Mesenchymal stem cell (in vitro differentiated cells and primary cell): ENCODE measurements at regions not wholly inside any gene's neighbourhood (a gene's known extent, or its start where the extent isn't known, plus 50 kb on each side); places are given as distances from the start of the nearest gene placed in this dataset.

ENCODE experiments used
- DNase-seq: peaks from one replicate; pipeline ENCODE4 v3.0.0-alpha.2; 2013
- H2AFZ ChIP-seq: one replicate; pipeline ENCODE4 v1.6.1; 2013; ENCODE audit warnings: low read depth, mild to moderate bottlenecking, control low read depth, inconsistent platforms, low read length, moderate library complexity
- H2AK5ac ChIP-seq: 2 replicates; pipeline ENCODE4 v1.6.1; 2013; ENCODE audit warnings: low read length, moderate library complexity, mild to moderate bottlenecking, inconsistent platforms; ENCODE audit not compliant: severe bottlenecking
- H2BK120ac ChIP-seq: one replicate; pipeline ENCODE4 v1.6.1; 2013; ENCODE audit warnings: low read depth, mild to moderate bottlenecking, inconsistent platforms, low read length, moderate library complexity
- H2BK12ac ChIP-seq, 2 experiments: one replicate each; pipeline ENCODE4 v1.6.1; 2013; ENCODE audit warnings: inconsistent platforms in 2 of 2, low read length in 2 of 2, mild to moderate bottlenecking in 2 of 2, moderate library complexity in 2 of 2, control low read depth in 1 of 2
- H2BK15ac ChIP-seq: one replicate; pipeline ENCODE4 v1.6.1; 2013; ENCODE audit warnings: mild to moderate bottlenecking, low read depth, inconsistent platforms; ENCODE audit not compliant: poor library complexity, severe bottlenecking
- H2BK5ac ChIP-seq: 2 replicates; pipeline ENCODE4 v1.6.1; 2013; ENCODE audit warnings: low read depth, mild to moderate bottlenecking, low read length, control low read depth, inconsistent platforms; ENCODE audit not compliant: poor library complexity, severe bottlenecking
- H3K14ac ChIP-seq, 2 experiments: one replicate each; pipeline ENCODE4 v1.6.1; 2013; ENCODE audit warnings: inconsistent platforms in 2 of 2, low read length in 2 of 2, control low read depth in 1 of 2, mild to moderate bottlenecking in 1 of 2, moderate library complexity in 1 of 2
- H3K18ac ChIP-seq, 2 experiments: one replicate each; pipeline ENCODE4 v1.6.1; 2013; ENCODE audit warnings: inconsistent platforms in 2 of 2, low read length in 2 of 2, control low read depth in 1 of 2, low read depth in 1 of 2, mild to moderate bottlenecking in 1 of 2
- H3K23ac ChIP-seq, 2 experiments: one replicate each; pipeline ENCODE4 v1.6.1; 2013; ENCODE audit warnings: inconsistent platforms in 2 of 2, low read length in 2 of 2, mild to moderate bottlenecking in 2 of 2, moderate library complexity in 2 of 2, control low read depth in 1 of 2
- H3K27ac ChIP-seq: 2 replicates; pipeline ENCODE4 v1.5.1; 2013; ENCODE audit warnings: mild to moderate bottlenecking, moderate library complexity, low read length, control low read depth, inconsistent platforms; ENCODE audit not compliant: poor library complexity, severe bottlenecking
- H3K27me3 ChIP-seq, 2 experiments: 2 replicates each; pipeline versions ENCODE4 v1.6.1 to v1.7.0; 2013; ENCODE audit warnings: low read length in 2 of 2, mild to moderate bottlenecking in 2 of 2, moderate library complexity in 2 of 2, control low read depth in 1 of 2, inconsistent platforms in 1 of 2; ENCODE audit not compliant: control insufficient read depth in 1 of 2, insufficient read depth in 1 of 2
- H3K36me3 ChIP-seq, 2 experiments: 2 replicates each; pipeline versions ENCODE4 v1.6.1 to v1.7.0; 2013; ENCODE audit warnings: low read length in 2 of 2, control low read depth in 1 of 2, inconsistent platforms in 1 of 2, low read depth in 1 of 2, mild to moderate bottlenecking in 1 of 2; ENCODE audit not compliant: insufficient read depth in 2 of 2, control insufficient read depth in 1 of 2
- H3K4ac ChIP-seq, 2 experiments: one replicate each; pipeline ENCODE4 v1.6.1; 2013; ENCODE audit warnings: inconsistent platforms in 2 of 2, low read length in 2 of 2, mild to moderate bottlenecking in 2 of 2, moderate library complexity in 2 of 2, control low read depth in 1 of 2, low read depth in 1 of 2
- H3K4me1 ChIP-seq: 2 replicates; pipeline ENCODE4 v1.6.1; 2013; ENCODE audit warnings: low read depth, low read length, control low read depth; ENCODE audit not compliant: control insufficient read depth, insufficient read depth
- H3K4me2 ChIP-seq: 2 replicates; pipeline ENCODE4 v1.6.1; 2013; ENCODE audit warnings: low read length, mild to moderate bottlenecking, inconsistent platforms; ENCODE audit not compliant: poor library complexity, severe bottlenecking
- H3K4me3 ChIP-seq, 2 experiments: 2 replicates each; pipeline versions ENCODE4 v1.5.1 to v1.7.0; 2013; ENCODE audit warnings: low read length in 2 of 2, mild to moderate bottlenecking in 2 of 2, control low read depth in 1 of 2, low read depth in 1 of 2; ENCODE audit not compliant: insufficient read depth in 1 of 2
- H3K79me1 ChIP-seq: replicated peaks from 2 replicates; pipeline ENCODE4 v1.6.1; 2013; ENCODE audit warnings: mild to moderate bottlenecking, control low read depth, low read length, inconsistent platforms; ENCODE audit not compliant: poor library complexity, severe bottlenecking
- H3K9ac ChIP-seq: 2 replicates; pipeline ENCODE4 v1.7.0; 2013; ENCODE audit warnings: mild to moderate bottlenecking, low read length, moderate library complexity
- H3K9me3 ChIP-seq: 2 replicates; pipeline ENCODE4 v1.7.0; 2013; ENCODE audit warnings: mild to moderate bottlenecking, low read length; ENCODE audit not compliant: control insufficient read depth
- H4K8ac ChIP-seq: one replicate; pipeline ENCODE4 v1.6.1; 2013; ENCODE audit warnings: inconsistent platforms, mild to moderate bottlenecking, low read length, moderate library complexity
- H4K91ac ChIP-seq: one replicate; pipeline ENCODE4 v1.6.1; 2013; ENCODE audit warnings: mild to moderate bottlenecking, low read length, inconsistent platforms
- WGBS: methylation state at CpG from one replicate; pipeline ENCODE4 v1.1.7; 2013; ENCODE audit warnings: mixed read lengths; 5-methylcytosine and 5-hydroxymethylcytosine counted together

- H3K9me3 ChIP-seq = no peaks in the 10 kb centered on the region
- H3K4me2 ChIP-seq = no peak overlapping the region
- H4K91ac ChIP-seq = no peak overlapping the region
- no peak overlapping the region for H3K27ac ChIP-seq
- DNase-seq = no peak
- H3K14ac ChIP-seq = no peak overlapping the region
- no peak overlapping the region for H2AK5ac ChIP-seq
- H3K4me1 ChIP-seq = no peaks in the 10 kb centered on the region
- H2BK5ac ChIP-seq = no peak overlapping the region
- no peaks in the 10 kb centered on the region for H3K27me3 ChIP-seq
- H2BK120ac ChIP-seq = no peak overlapping the region
- no peak overlapping the region for H3K9ac ChIP-seq
- no peak overlapping the region for H4K8ac ChIP-seq
- no peak overlapping the region for H2BK12ac ChIP-seq
- no peak overlapping the region for H3K18ac ChIP-seq
- H3K36me3 ChIP-seq = no peaks in the 10 kb centered on the region
- 53% methylated on average over 4 of the region's 4 CpGs for WGBS
- H3K79me1 ChIP-seq = no peaks in the 10 kb centered on the region
- H3K4me3 ChIP-seq = no peak overlapping the region
- no peak overlapping the region for H2AFZ ChIP-seq
- no peak overlapping the region for H3K4ac ChIP-seq
- H2BK15ac ChIP-seq = no peak overlapping the region
- no peak overlapping the region for H3K23ac ChIP-seq
Observed at GRCh38 chr7:48813472-48813871, 110.9 kb upstream of the CDC14C start.

- Histone ChIP-seq H2BK5ac (no peak overlapping the region), H4K8ac (no peak overlapping the region), H3K4me1 (no peaks in the 10 kb centered on the region), H3K14ac (no peak overlapping the region), H3K27me3 (no peaks in the 10 kb centered on the region), H2AFZ (no peak overlapping the region), H3K9me3 (no peaks in the 10 kb centered on the region), H3K4ac (no peak overlapping the region), H3K36me3 (no peaks in the 10 kb centered on the region), H3K27ac (no peak overlapping the region), H2BK15ac (no peak overlapping the region), H2BK120ac (no peak overlapping the region), H2BK12ac (no peak overlapping the region), H2AK5ac (no peak overlapping the region), H3K23ac (no peak overlapping the region), H3K4me3 (no peak overlapping the region), H3K18ac (no peak overlapping the region), H3K79me1 (no peaks in the 10 kb centered on the region), H3K4me2 (no peak overlapping the region), H3K9ac (no peak overlapping the region), H4K91ac (no peak overlapping the region)
- no CpG with 5 or more reads among the region's 1 CpG for WGBS
- no peak for DNase-seq
Observed at GRCh38 chr7:48822138-48822537, 102.2 kb upstream of the CDC14C start.

- Histone ChIP-seq H3K4ac (no peak overlapping the region), H3K27ac (no peak overlapping the region), H2AFZ (no peak overlapping the region), H3K27me3 (no peaks in the 10 kb centered on the region), H3K9ac (no peak overlapping the region), H3K36me3 (no peaks in the 10 kb centered on the region), H3K18ac (no peak overlapping the region), H3K4me1 (no peaks in the 10 kb centered on the region), H4K8ac (no peak overlapping the region), H3K79me1 (no peaks in the 10 kb centered on the region), H3K14ac (no peak overlapping the region), H2AK5ac (no peak overlapping the region), H2BK120ac (no peak overlapping the region), H2BK5ac (no peak overlapping the region), H2BK15ac (no peak overlapping the region), H2BK12ac (no peak overlapping the region), H4K91ac (no peak overlapping the region), H3K23ac (no peak overlapping the region), H3K9me3 (no peaks in the 10 kb centered on the region), H3K4me2 (no peak overlapping the region), H3K4me3 (no peak overlapping the region)
- WGBS = 55% methylated on average over 4 of the region's 4 CpGs
- DNase-seq = no peak
Observed at GRCh38 chr7:48832303-48832845, 92.0 kb upstream of the CDC14C start.

- Histone ChIP-seq H3K4ac (no peak overlapping the region), H3K4me1 (no peaks in the 10 kb centered on the region), H4K91ac (no peak overlapping the region), H2AFZ (no peak overlapping the region), H3K4me3 (no peak overlapping the region), H2BK5ac (no peak overlapping the region), H4K8ac (no peak overlapping the region), H3K9ac (no peak overlapping the region), H3K18ac (no peak overlapping the region), H3K14ac (no peak overlapping the region), H3K27me3 (no peaks in the 10 kb centered on the region), H2BK120ac (no peak overlapping the region), H2BK12ac (no peak overlapping the region), H3K23ac (no peak overlapping the region), H3K36me3 (no peaks in the 10 kb centered on the region), H3K4me2 (no peak overlapping the region), H2AK5ac (no peak overlapping the region), H3K27ac (no peak overlapping the region), H2BK15ac (no peak overlapping the region), H3K9me3 (no peaks in the 10 kb centered on the region), H3K79me1 (no peaks in the 10 kb centered on the region)
- WGBS = no CpG with 5 or more reads among the region's 1 CpG
- no peak for DNase-seq
Observed at GRCh38 chr7:48837266-48837665, 87.1 kb upstream of the CDC14C start.
